H9 (cell line): ENCODE measurements at regions not wholly inside any gene's neighbourhood (a gene's known extent, or its start where the extent isn't known, plus 50 kb on each side); places are given as distances from the start of the nearest gene placed in this dataset.

Source experiments
- DNase-seq: peaks from one replicate; pipeline ENCODE4 v3.0.0-alpha.2; 2017
- H2AFZ ChIP-seq: one replicate; pipeline ENCODE4 v1.6.1; 2013; ENCODE audit warnings: mild to moderate bottlenecking, low read length, control low read depth, moderate library complexity
- H2AK5ac ChIP-seq: 2 replicates; pipeline ENCODE4 v1.6.1; 2013; ENCODE audit warnings: low read length, control low read depth, mixed read lengths; ENCODE audit not compliant: insufficient read length
- H2BK120ac ChIP-seq: one replicate; pipeline ENCODE4 v1.6.1; 2013; ENCODE audit warnings: low read depth, mild to moderate bottlenecking, low read length, control low read depth, inconsistent platforms; ENCODE audit not compliant: poor library complexity, severe bottlenecking
- H2BK12ac ChIP-seq: 2 replicates; pipeline ENCODE4 v1.6.1; 2013; ENCODE audit warnings: low read length, control low read depth, mixed read lengths, low read depth; ENCODE audit not compliant: insufficient read length
- H2BK15ac ChIP-seq: 2 replicates; pipeline ENCODE4 v1.6.1; 2013; ENCODE audit warnings: low read depth, low read length, control low read depth
- H2BK20ac ChIP-seq: one replicate; pipeline ENCODE4 v1.6.1; 2013; ENCODE audit warnings: low read depth, mild to moderate bottlenecking, low read length, control low read depth, inconsistent platforms; ENCODE audit not compliant: poor library complexity, severe bottlenecking
- H2BK5ac ChIP-seq: 2 replicates; pipeline ENCODE4 v1.6.1; 2013; ENCODE audit warnings: low read length, control low read depth, mixed read lengths; ENCODE audit not compliant: insufficient read length
- H3K14ac ChIP-seq: 2 replicates; pipeline ENCODE4 v1.6.1; 2013; ENCODE audit warnings: low read length, control low read depth; ENCODE audit not compliant: insufficient read depth
- H3K18ac ChIP-seq: 2 replicates; pipeline ENCODE4 v1.6.1; 2013; ENCODE audit warnings: low read depth, mild to moderate bottlenecking, mixed read lengths, low read length, control low read depth; ENCODE audit not compliant: insufficient read length
- H3K23ac ChIP-seq: 2 replicates; pipeline ENCODE4 v1.6.1; 2013; ENCODE audit warnings: low read length, control low read depth, mixed read lengths, low read depth; ENCODE audit not compliant: insufficient read length
- H3K23me2 ChIP-seq: 2 replicates; pipeline ENCODE4 v1.6.1; 2013; ENCODE audit warnings: low read depth, mild to moderate bottlenecking, mixed read lengths, low read length, control low read depth; ENCODE audit not compliant: insufficient read length, poor library complexity, severe bottlenecking
- H3K27ac ChIP-seq: 2 replicates; pipeline ENCODE4 v1.5.1; 2013; ENCODE audit warnings: low read length, control low read depth, mixed read lengths, low read depth; ENCODE audit not compliant: insufficient read length
- H3K27me3 ChIP-seq: 2 replicates; pipeline ENCODE4 v1.6.1; 2013; ENCODE audit warnings: low read length, control low read depth, inconsistent platforms; ENCODE audit not compliant: insufficient read depth
- H3K4ac ChIP-seq: 2 replicates; pipeline ENCODE4 v1.6.1; 2013; ENCODE audit warnings: low read depth, mild to moderate bottlenecking, control low read depth, inconsistent platforms, low read length, moderate library complexity
- H3K4me1 ChIP-seq: 2 replicates; pipeline ENCODE4 v1.6.1; 2013; ENCODE audit warnings: low read length, control low read depth, inconsistent platforms; ENCODE audit not compliant: insufficient read depth
- H3K4me2 ChIP-seq: 2 replicates; pipeline ENCODE4 v1.6.1; 2013; ENCODE audit warnings: low read length, control low read depth, mixed read lengths; ENCODE audit not compliant: insufficient read length, insufficient read depth
- H3K56ac ChIP-seq: 2 replicates; pipeline ENCODE4 v1.6.1; 2013; ENCODE audit warnings: low read depth, mild to moderate bottlenecking, mixed read lengths, low read length, control low read depth; ENCODE audit not compliant: insufficient read length
- H3K79me1 ChIP-seq: 2 replicates; pipeline ENCODE4 v1.6.1; 2013; ENCODE audit warnings: low read depth, mild to moderate bottlenecking, moderate library complexity, low read length, control low read depth, inconsistent platforms; ENCODE audit not compliant: insufficient read depth, poor library complexity, severe bottlenecking
- H3K79me2 ChIP-seq: 2 replicates; pipeline ENCODE4 v1.6.1; 2013; ENCODE audit warnings: low read length, control low read depth, inconsistent platforms; ENCODE audit not compliant: insufficient read depth
- H3K9ac ChIP-seq: 2 replicates; pipeline ENCODE4 v1.6.1; 2013; ENCODE audit warnings: low read length, control low read depth, mixed read lengths; ENCODE audit not compliant: insufficient read length; ENCODE audit errors: extremely low read depth
- H3K9me3 ChIP-seq: one replicate; pipeline ENCODE4 v1.6.1; 2013; ENCODE audit warnings: low read depth, low read length, inconsistent platforms; ENCODE audit not compliant: control insufficient read depth
- H3T11ph ChIP-seq: one replicate; pipeline ENCODE4 v1.6.1; 2013; ENCODE audit warnings: mild to moderate bottlenecking, low read length, control low read depth, inconsistent platforms
- H4K20me1 ChIP-seq: one replicate; pipeline ENCODE4 v1.6.1; 2013; ENCODE audit not compliant: control insufficient read depth, insufficient read length, insufficient read depth
- H4K5ac ChIP-seq: 2 replicates; pipeline ENCODE4 v1.6.1; 2013; ENCODE audit warnings: low read depth, mild to moderate bottlenecking, mixed read lengths, low read length, control low read depth; ENCODE audit not compliant: insufficient read length
- H4K8ac ChIP-seq: replicated peaks from 2 replicates; pipeline ENCODE4 v1.6.1; 2013; ENCODE audit warnings: low read length, control low read depth, mixed read lengths, low read depth; ENCODE audit not compliant: insufficient read length
- H4K91ac ChIP-seq: 2 replicates; pipeline ENCODE4 v1.6.1; 2013; ENCODE audit warnings: low read depth, mild to moderate bottlenecking, moderate library complexity, mixed read lengths, low read length, control low read depth; ENCODE audit not compliant: insufficient read length
- H3K27ac Mint-ChIP-seq, 3 experiments: 2 replicates in 2 of 3; 3 replicates in 1 of 3; pipeline ENCODE4 v1.8.0; 2020 to 2021; ENCODE audit warnings: mixed read lengths in 3 of 3, mild to moderate bottlenecking in 1 of 3, moderate library complexity in 1 of 3
- H3K27me3 Mint-ChIP-seq: 2 replicates; pipeline ENCODE4 v1.8.0; 2021; ENCODE audit warnings: low read depth, mild to moderate bottlenecking, moderate library complexity, mixed read lengths
- H3K36me3 Mint-ChIP-seq, 3 experiments: 2 replicates in 2 of 3; 3 replicates in 1 of 3; pipeline ENCODE4 v1.8.0; 2020 to 2021; ENCODE audit warnings: low read depth in 3 of 3, mixed read lengths in 3 of 3; ENCODE audit not compliant: insufficient read depth in 1 of 3
- H3K4me1 Mint-ChIP-seq, 2 experiments: 2 replicates each; pipeline ENCODE4 v1.8.0; 2020; ENCODE audit warnings: mixed read lengths in 2 of 2
- H3K4me3 Mint-ChIP-seq, 2 experiments: 2 replicates in 1 of 2; 3 replicates in 1 of 2; pipeline ENCODE4 v1.8.0; 2020 to 2021; ENCODE audit warnings: mild to moderate bottlenecking in 2 of 2, mixed read lengths in 2 of 2, moderate library complexity in 1 of 2
- H3K9me3 Mint-ChIP-seq, 2 experiments: 2 replicates in 1 of 2; 3 replicates in 1 of 2; pipeline ENCODE4 v1.8.0; 2020; ENCODE audit warnings: mild to moderate bottlenecking in 2 of 2, mixed read lengths in 2 of 2, moderate library complexity in 1 of 2
- CTCF ChIP-seq: fragments of 200-600 bp; sonication (generic); conservative IDR thresholded peaks from 3 replicates; pipeline ENCODE4 v1.8.0; 2021; ENCODE audit warnings: antibody characterized with exemption, mild to moderate bottlenecking
- WGBS: extraction: QIAGEN DNeasy Blood & Tissue Kit; methylation state at CpG from one replicate; pipeline ENCODE4 v1.1.7; 2013; ENCODE audit warnings: missing lambda C conversion rate, low lambda C conversion rate, mixed read lengths; ENCODE audit not compliant: insufficient read length; ENCODE audit errors: extremely low coverage; 5-methylcytosine and 5-hydroxymethylcytosine counted together

- no peak overlapping the region for H4K5ac ChIP-seq
Observed at GRCh38 chr10:78269060-78269459, 235.4 kb downstream of the RPS24 start.

More at GRCh38 chr10:78269060-78269459, 235.4 kb downstream of the RPS24 start:
- H3K27ac ChIP-seq = no peak overlapping the region
- Mint-ChIP-seq H3K36me3 (peaks cover 0 to 4% (median 0%) of the 10 kb centered on the region in 3 experiments; a peak in 2 of 7 replicates), H3K27ac (no peak overlapping the region), H3K4me1 (no peaks in the 10 kb centered on the region; a peak in 1 of 4 replicates), H3K4me3 (no peak overlapping the region), H3K27me3 (peaks cover 6% of the 10 kb centered on the region), H3K9me3 (peaks cover 5 to 7% of the 10 kb centered on the region in 2 experiments; a peak in 3 of 5 replicates)
- no peaks in the 10 kb centered on the region for H3K79me1 ChIP-seq
- no peak overlapping the region for H3T11ph ChIP-seq
- H3K27me3 ChIP-seq = no peaks in the 10 kb centered on the region
- no peak overlapping the region for H2BK5ac ChIP-seq
- H4K91ac ChIP-seq = no peak overlapping the region
- H3K79me2 ChIP-seq = no peaks in the 10 kb centered on the region
- no peak for DNase-seq
- no peak overlapping the region for H2BK20ac ChIP-seq
- H3K14ac ChIP-seq = no peak overlapping the region
- no CpG with 5 or more reads among the region's 2 CpGs for WGBS
- H3K4me1 ChIP-seq = no peaks in the 10 kb centered on the region
- no peaks in the 10 kb centered on the region for H3K23me2 ChIP-seq
- H3K56ac ChIP-seq = no peak overlapping the region
- H2AK5ac ChIP-seq = no peak overlapping the region
- H3K4ac ChIP-seq = no peak overlapping the region
- TF ChIP-seq CTCF = no peak
- no peak overlapping the region for H2BK15ac ChIP-seq
- no peak overlapping the region for H3K18ac ChIP-seq
- no peak overlapping the region for H3K4me2 ChIP-seq
- H3K23ac ChIP-seq = no peak overlapping the region
- H2AFZ ChIP-seq = no peak overlapping the region
- H3K9ac ChIP-seq = no peak overlapping the region
- no peak overlapping the region for H2BK12ac ChIP-seq
- H3K9me3 ChIP-seq = no peaks in the 10 kb centered on the region
- no peak overlapping the region for H4K8ac ChIP-seq
- H4K20me1 ChIP-seq = no peaks in the 10 kb centered on the region
- H2BK120ac ChIP-seq = no peak overlapping the region
